M059J (cell line): ENCODE measurements at regions not wholly inside any gene's neighbourhood (a gene's known extent, or its start where the extent isn't known, plus 50 kb on each side); places are given as distances from the start of the nearest gene placed in this dataset.

Experiments
- DNase-seq: peaks from one replicate; pipeline ENCODE4 v3.0.0-alpha.2; 2012; ENCODE audit warnings: low read depth

GRCh38 chr12:40557980-40558379 lies 134.3 kb upstream of the CNTN1 start:
- no peak for DNase-seq

- no peak for DNase-seq
These were observed 132.4 kb upstream of the CNTN1 start for GRCh38 chr12:40559865-40560264.

GRCh38 chr12:40560848-40561247 lies 131.4 kb upstream of the CNTN1 start:
- DNase-seq = no peak

GRCh38 chr12:40561395-40561966 lies 130.8 kb upstream of the CNTN1 start:
- DNase-seq = no peak

GRCh38 chr12:40565029-40565633 lies 127.1 kb upstream of the CNTN1 start:
- no peak for DNase-seq

GRCh38 chr12:40566271-40566670 lies 126.0 kb upstream of the CNTN1 start:
- DNase-seq = no peak

GRCh38 chr12:40569626-40570179 lies 122.5 kb upstream of the CNTN1 start:
- DNase-seq = no peak

- no peak for DNase-seq
These were observed 119.2 kb upstream of the CNTN1 start for GRCh38 chr12:40573024-40573423.

- no peak for DNase-seq
These were observed 116.3 kb upstream of the CNTN1 start for GRCh38 chr12:40575987-40576386.

- DNase-seq = no peak
These were observed 114.4 kb upstream of the CNTN1 start for GRCh38 chr12:40577834-40578233.

GRCh38 chr12:40579687-40580086 lies 112.6 kb upstream of the CNTN1 start:
- no peak for DNase-seq

GRCh38 chr12:40580346-40580745 lies 111.9 kb upstream of the CNTN1 start:
- DNase-seq = no peak

GRCh38 chr12:40581889-40582288 lies 110.3 kb upstream of the CNTN1 start:
- no peak for DNase-seq

- DNase-seq = no peak
These were observed 108.5 kb upstream of the CNTN1 start for GRCh38 chr12:40583743-40584142.

- no peak for DNase-seq
These were observed 107.5 kb upstream of the CNTN1 start for GRCh38 chr12:40584763-40585162.

GRCh38 chr12:40586823-40587222 lies 105.4 kb upstream of the CNTN1 start:
- no peak for DNase-seq

GRCh38 chr12:40587421-40587820 lies 104.8 kb upstream of the CNTN1 start:
- DNase-seq = no peak

GRCh38 chr12:40587970-40588369 lies 104.3 kb upstream of the CNTN1 start:
- DNase-seq = no peak

- DNase-seq = no peak
These were observed 95.1 kb upstream of the CNTN1 start for GRCh38 chr12:40597133-40597532.

GRCh38 chr12:40598073-40598472 lies 94.2 kb upstream of the CNTN1 start:
- DNase-seq = no peak

GRCh38 chr12:40602562-40602961 lies 89.7 kb upstream of the CNTN1 start:
- DNase-seq = no peak

GRCh38 chr12:40614923-40615322 lies 77.3 kb upstream of the CNTN1 start:
- no peak for DNase-seq

GRCh38 chr12:40615590-40615989 lies 76.6 kb upstream of the CNTN1 start:
- DNase-seq = no peak
